ENCODE measurements at regions not wholly inside any gene's neighbourhood (a gene's known extent, or its start where the extent isn't known, plus 50 kb on each side); places are given as distances from the start of the nearest gene placed in this dataset.

DNA sequence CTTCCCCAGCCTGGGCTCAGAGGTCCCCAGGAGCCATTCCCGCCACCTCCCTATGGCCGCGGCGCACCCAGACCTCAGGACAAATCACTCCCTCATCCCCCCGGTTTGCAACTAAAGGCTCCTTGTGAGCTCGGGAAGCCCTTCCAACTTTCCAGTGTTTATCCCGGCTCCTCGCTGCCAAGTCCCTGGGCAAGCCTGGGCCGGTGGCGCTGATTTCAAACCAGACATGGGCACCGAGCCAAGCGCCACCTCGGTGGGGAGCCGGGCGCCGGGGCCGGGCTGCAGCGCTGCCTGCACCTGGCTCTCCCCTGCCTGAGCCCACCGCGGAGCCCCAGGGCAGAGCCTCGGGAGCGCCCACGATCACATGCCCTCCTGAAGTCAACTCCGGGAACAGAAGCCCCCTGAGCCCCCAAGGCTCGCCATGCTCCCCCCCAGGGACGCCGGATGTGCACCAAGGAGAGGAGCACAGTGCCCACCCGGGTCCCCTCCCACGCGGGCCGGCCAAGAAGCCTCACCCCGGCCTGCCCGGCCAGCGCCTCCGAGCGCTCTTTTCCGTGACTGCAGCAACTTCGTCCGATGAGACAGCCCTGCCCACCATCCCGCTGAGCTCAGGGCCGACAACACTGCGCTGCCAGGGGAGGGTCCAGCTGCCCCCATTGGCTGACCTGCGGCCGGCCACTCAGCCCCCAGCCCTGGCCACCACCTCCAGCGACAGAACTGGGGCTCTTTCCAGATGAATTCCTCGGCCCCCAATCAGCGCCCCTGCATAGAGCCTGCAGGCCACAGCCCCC lies 50.0 kb downstream of the NCOR2 start:
- DNase-seq (ENCODE audit: low read depth), result peak; percentile 67
- H3K4me3 ChIP-seq (ENCODE audit: low read depth, low read length), result peak overlapping the region; percentile 71
- TF ChIP-seq, protein P1, sequence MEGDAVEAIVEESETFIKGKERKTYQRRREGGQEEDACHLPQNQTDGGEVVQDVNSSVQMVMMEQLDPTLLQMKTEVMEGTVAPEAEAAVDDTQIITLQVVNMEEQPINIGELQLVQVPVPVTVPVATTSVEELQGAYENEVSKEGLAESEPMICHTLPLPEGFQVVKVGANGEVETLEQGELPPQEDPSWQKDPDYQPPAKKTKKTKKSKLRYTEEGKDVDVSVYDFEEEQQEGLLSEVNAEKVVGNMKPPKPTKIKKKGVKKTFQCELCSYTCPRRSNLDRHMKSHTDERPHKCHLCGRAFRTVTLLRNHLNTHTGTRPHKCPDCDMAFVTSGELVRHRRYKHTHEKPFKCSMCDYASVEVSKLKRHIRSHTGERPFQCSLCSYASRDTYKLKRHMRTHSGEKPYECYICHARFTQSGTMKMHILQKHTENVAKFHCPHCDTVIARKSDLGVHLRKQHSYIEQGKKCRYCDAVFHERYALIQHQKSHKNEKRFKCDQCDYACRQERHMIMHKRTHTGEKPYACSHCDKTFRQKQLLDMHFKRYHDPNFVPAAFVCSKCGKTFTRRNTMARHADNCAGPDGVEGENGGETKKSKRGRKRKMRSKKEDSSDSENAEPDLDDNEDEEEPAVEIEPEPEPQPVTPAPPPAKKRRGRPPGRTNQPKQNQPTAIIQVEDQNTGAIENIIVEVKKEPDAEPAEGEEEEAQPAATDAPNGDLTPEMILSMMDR (IDR thresholded peaks at IDR 0.05; ENCODE audit: control insufficient read depth, extremely low read depth, insufficient read depth), result no peak

DNA sequence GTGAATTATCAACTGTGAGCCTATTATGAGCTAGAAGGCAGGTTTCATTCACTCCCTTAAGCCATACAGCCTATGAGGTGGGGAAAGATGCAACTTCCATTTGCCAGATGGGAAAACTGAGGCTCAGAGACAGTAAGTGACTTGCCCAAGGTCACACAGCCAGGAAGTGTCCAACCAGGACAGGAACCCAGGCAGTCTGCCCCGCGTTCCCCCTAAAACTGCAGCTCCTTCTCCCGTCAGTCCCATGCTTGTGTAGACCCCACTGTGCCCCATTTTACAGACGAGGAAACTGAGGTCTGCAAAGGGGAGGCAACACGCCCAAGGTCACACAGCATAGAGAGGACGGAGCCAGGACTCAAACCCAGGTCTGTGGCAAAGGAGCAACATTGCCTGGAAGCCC lies 50.6 kb downstream of the NCOR2 start:
- DNase-seq (ENCODE audit: low read depth), result no peak
- H3K4me3 ChIP-seq (ENCODE audit: low read depth, low read length), result peak overlapping the region; percentile 71
- TF ChIP-seq, protein P1 (IDR thresholded peaks at IDR 0.05; ENCODE audit: control insufficient read depth, extremely low read depth, insufficient read depth), result no peak

DNA sequence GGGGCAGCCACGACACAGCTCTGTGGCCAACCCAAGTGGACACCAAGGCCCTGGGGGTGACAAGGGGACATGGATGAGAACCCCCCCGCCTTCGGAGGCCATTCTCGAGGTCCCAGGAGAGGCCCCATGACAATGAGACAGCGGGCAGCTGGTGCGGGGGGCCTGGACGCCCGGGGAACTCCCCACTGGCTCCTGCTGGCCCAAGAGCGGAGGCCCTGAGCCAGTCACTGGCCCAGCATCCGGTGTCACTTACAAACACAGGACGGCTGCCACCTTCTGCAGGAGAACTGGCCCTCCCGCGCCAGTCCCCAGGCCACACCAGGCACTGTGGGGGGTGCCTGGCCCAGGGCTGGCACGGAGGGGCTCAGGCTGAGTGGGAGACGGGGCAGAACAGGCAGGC lies 51.4 kb downstream of the NCOR2 start:
- TF ChIP-seq, protein P1 (IDR thresholded peaks at IDR 0.05; ENCODE audit: control insufficient read depth, extremely low read depth, insufficient read depth), result no peak
- H3K4me3 ChIP-seq (ENCODE audit: low read depth, low read length), result no peak overlapping the region; the same call in 1 of the 2 replicates
- DNase-seq (ENCODE audit: low read depth), result no peak

DNA sequence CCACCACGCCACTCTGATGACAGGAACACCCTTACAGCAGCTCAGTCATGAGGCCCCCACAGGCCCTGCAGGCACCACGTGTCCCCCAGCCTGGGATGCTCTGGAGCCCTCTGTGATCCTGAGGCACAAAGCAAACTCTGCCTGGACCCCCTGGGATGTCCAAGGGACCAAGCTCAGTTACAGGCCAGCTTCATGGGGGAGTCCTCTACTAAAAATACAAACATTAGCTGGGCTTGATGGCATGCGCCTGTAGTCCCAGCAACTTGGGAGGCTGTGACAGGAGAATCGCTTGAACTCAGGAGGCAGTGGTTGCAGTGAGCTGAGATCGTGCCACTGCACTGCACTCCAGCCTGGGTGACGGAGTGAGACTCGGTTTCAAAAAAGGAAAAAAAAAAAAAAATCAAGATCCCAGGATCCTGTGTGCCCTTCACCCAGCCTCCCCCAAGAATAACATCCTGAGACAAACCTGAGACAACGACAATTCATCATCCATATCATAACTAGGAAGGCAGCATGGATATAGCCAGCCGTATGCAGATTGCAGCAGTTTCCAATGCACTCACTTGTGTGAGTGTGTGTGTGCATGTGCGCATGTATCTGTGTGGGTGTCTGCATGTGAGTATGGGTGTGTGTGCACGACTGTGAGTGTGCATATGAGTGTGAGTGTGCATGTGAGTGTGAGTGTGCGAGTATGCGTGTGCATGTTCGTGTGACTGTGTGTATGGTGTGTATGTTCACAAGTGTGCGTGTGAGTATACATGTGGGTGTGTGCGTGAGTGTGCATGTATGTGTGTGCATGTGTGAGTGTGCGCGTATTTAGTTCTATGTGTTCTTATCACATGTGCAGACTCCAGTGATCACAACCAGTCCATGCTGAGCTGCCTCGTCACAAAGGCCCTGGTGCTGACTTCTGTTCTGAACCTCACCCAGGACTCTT lies 52.1 kb downstream of the NCOR2 start:
- TF ChIP-seq, protein P1 (IDR thresholded peaks at IDR 0.05; ENCODE audit: control insufficient read depth, extremely low read depth, insufficient read depth), result no peak
- DNase-seq (ENCODE audit: low read depth), result no peak
- no peak overlapping the region for H3K4me3 ChIP-seq (ENCODE audit: low read depth, low read length)

DNA sequence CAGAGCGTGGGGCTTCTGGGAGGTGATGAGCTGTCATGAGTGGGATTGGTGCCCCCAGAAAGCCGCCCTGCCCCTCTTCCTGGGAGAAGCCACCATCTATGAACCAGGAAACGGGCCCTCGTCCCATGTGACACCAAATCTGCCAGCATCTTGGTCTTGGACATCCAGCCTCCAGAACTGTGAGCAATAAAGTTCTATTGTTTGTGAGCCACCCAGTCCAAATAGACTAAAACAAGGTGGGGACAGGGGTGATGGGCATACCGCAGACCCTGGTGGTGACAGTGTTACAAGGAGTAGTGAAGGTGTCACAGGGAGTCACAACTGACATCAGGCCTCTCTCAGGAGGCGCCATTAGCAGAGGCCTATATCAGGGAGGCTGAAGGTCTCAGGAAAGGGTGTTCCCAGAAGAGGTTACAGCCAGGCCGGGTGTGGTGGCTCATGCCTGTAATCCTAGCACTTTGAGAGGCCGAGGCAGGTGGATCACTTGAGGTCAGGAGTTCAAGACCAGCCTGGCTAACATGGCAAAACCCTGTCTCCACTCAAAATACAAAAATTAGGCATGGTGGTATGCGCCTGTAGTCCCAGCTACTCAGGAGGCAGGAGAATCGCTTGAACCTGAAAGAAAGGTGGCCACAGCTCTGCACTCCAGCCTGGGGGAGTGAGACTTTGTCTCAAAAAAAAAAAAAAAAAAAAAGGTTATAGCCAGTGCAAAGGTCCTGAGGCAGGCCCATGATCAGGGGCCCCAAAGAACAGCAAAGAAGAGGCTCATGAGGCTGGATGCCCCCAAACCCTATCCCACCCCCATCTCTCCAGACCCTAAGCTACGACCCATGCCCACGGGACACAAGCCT lies 53.0 kb downstream of the NCOR2 start:
- H3K4me3 ChIP-seq (ENCODE audit: low read depth, low read length), result no peak overlapping the region
- no peak for DNase-seq (ENCODE audit: low read depth)
- TF ChIP-seq, protein P1 (IDR thresholded peaks at IDR 0.05; ENCODE audit: control insufficient read depth, extremely low read depth, insufficient read depth), result no peak

DNA sequence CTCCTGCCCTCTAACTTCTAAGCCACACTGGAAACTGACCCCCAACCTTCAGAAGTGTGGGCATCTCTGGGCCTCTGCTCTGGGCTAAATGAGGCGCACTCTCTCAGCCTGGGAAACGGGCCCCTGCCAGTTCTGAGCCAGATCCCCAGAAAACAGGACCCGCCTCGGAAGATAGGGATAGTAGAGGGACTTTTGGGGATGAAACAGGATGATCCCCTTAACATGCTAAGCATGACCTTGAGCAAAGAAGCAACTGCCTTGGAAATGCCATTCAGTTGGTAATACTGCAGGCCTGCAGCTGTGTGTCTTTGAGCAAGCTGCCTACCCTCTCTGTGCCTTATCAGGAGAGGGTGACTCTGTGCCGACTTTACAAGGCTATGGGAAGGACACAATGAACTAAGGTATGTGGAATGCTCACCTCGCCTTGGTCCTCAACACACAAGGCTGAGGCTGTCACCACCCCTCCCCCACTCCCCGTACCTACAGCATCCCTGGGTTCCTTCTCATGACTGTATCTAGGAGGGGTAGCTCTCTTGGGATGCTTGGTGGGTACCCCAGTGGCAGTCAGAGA lies 54.0 kb downstream of the NCOR2 start:
- no peak overlapping the region for H3K4me3 ChIP-seq (ENCODE audit: low read depth, low read length)
- TF ChIP-seq, protein P1 (IDR thresholded peaks at IDR 0.05; ENCODE audit: control insufficient read depth, extremely low read depth, insufficient read depth), result no peak
- no peak for DNase-seq (ENCODE audit: low read depth)

All from LNCaP clone FGC (cell line).